ENCODE measurements at regions not wholly inside any gene's neighbourhood (a gene's known extent, or its start where the extent isn't known, plus 50 kb on each side); places are given as distances from the start of the nearest gene placed in this dataset.

DNA sequence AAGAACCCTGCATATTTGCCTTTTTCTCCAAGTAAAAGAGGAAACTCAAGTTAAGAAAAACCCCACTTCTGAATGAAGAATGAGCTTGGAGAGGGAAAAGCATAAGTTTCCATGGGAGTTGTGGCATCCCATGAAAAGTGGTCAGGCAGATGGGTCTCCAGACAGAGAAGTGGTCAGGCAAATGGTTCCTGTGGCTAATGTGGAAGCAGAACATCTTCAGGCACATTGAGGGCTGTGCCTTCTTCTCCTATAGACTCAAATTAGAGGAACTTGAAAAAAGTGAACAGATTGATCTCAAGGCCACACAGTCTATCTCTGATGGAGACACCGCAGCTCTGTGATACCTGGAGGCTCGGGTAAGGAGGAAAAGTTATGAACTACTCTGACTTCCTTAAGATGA is 55.7 kb upstream of the KIRREL1 start:
- Mint-ChIP-seq H3K4me1 (ENCODE audit: insufficient read depth, unreplicated experiment) (no peaks in the 10 kb centered on the region), H3K36me3 (ENCODE audit: insufficient read depth, unreplicated experiment) (no peaks in the 10 kb centered on the region), H3K27me3 (ENCODE audit: insufficient read depth, unreplicated experiment) (peaks cover 40% of the 10 kb centered on the region), H3K9me3 (ENCODE audit: unreplicated experiment) (no peaks in the 10 kb centered on the region), H3K4me3 (ENCODE audit: unreplicated experiment) (no peak overlapping the region), H3K27ac (ENCODE audit: low read depth, unreplicated experiment) (no peak overlapping the region)
- TF ChIP-seq, protein P1, sequence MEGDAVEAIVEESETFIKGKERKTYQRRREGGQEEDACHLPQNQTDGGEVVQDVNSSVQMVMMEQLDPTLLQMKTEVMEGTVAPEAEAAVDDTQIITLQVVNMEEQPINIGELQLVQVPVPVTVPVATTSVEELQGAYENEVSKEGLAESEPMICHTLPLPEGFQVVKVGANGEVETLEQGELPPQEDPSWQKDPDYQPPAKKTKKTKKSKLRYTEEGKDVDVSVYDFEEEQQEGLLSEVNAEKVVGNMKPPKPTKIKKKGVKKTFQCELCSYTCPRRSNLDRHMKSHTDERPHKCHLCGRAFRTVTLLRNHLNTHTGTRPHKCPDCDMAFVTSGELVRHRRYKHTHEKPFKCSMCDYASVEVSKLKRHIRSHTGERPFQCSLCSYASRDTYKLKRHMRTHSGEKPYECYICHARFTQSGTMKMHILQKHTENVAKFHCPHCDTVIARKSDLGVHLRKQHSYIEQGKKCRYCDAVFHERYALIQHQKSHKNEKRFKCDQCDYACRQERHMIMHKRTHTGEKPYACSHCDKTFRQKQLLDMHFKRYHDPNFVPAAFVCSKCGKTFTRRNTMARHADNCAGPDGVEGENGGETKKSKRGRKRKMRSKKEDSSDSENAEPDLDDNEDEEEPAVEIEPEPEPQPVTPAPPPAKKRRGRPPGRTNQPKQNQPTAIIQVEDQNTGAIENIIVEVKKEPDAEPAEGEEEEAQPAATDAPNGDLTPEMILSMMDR (IDR thresholded peaks at IDR 0.05; ENCODE audit: unreplicated experiment), result no peak
- intact Hi-C loops (cut with micrococcal nuclease), result no loop called here
- POLR2A ChIA-PET, result no interaction called here
- CTCF ChIA-PET, result interaction anchor here (0.6 to 3.9 kb wide), 8 partner anchors 9 to 1042 kb away, joined by 3 to 36 read pairs (median 4); no protein-coding TSS in a partner anchor
- no peak for DNase-seq (ENCODE audit: unreplicated experiment)
- no TSS peak for BruUV-seq (replicated peaks)

DNA sequence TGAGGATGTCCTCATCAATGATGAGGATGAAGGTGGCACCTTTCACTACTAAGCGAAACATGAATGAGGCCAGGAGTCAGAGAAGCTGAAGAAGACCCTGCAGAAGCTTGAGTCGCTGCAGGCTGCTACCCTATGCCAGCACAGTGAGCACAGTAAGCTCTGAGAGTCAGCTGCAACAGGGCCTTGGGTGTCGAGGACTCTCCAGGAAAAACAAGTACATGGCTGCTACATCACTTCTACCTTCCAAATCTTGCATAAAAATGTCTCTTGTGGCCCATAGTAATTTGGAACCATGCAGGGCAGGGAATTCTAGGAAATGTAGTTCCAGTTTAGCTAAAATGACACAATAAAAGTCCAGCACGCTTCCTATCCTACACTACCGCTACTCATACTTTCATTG is 51.5 kb upstream of the KIRREL1 start:
- H3K9me3 Mint-ChIP-seq (ENCODE audit: unreplicated experiment), result no peaks in the 10 kb centered on the region
- BruUV-seq (replicated peaks), result no TSS peak
- H3K4me3 Mint-ChIP-seq (ENCODE audit: unreplicated experiment), result no peak overlapping the region
- H3K36me3 Mint-ChIP-seq (ENCODE audit: insufficient read depth, unreplicated experiment), result no peaks in the 10 kb centered on the region
- CTCF ChIA-PET, result interaction anchor here (0.5 to 2.3 kb wide), 8 partner anchors 21 to 583 kb away, joined by 3 to 17 read pairs (median 4); no protein-coding TSS in a partner anchor
- H3K4me1 Mint-ChIP-seq (ENCODE audit: insufficient read depth, unreplicated experiment), result no peaks in the 10 kb centered on the region
- H3K27me3 Mint-ChIP-seq (ENCODE audit: insufficient read depth, unreplicated experiment), result peaks cover 65% of the 10 kb centered on the region
- POLR2A ChIA-PET, result interaction anchor here (0.8 kb wide), 1 partner anchor 41 kb away, joined by 3 read pairs; no protein-coding TSS in a partner anchor
- DNase-seq (ENCODE audit: unreplicated experiment), result no peak
- intact Hi-C loops (cut with micrococcal nuclease), result loop anchor here (10.0 kb wide), 1 partner anchor 567 kb away; no protein-coding TSS in a partner anchor
- H3K27ac Mint-ChIP-seq (ENCODE audit: low read depth, unreplicated experiment), result no peak overlapping the region
- TF ChIP-seq, protein P1 (IDR thresholded peaks at IDR 0.05; ENCODE audit: unreplicated experiment), result no peak

Measured in MCF 10A (cell line).